ENCODE measurements at regions not wholly inside any gene's neighbourhood (a gene's known extent, or its start where the extent isn't known, plus 50 kb on each side); places are given as distances from the start of the nearest gene placed in this dataset.

DNA sequence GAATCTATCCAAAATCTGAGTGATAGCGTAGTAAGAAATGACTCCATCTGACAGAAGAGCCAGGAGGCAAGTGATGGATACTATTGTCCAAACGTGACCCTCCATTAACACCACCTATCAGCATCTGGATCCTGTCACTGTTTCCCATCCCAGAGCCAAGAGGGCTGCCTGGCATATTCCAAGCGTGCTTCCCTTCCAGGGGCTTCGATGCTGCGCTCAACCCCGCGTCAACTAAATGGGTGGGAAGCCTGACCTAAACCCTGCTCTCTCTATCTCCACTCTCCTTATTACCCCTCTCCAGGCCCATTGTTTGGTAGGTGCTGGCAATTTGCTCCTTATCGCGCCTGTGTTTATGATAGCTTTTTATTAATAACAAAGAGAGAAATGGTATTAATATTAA, 83.2 kb downstream of the NR2F2 start:
- H3K9me3 ChIP-seq (ENCODE audit: control insufficient read depth in 2 of 2, low read length in 2 of 2), result no peaks in the 10 kb centered on the region
- peaks cover 63 to 82% of the 10 kb centered on the region in 2 donors for H3K27me3 ChIP-seq (ENCODE audit: control insufficient read depth in 2 of 2, insufficient read depth in 2 of 2, low read length in 2 of 2)
- H3K4me3 ChIP-seq (ENCODE audit: low read length in 2 of 2), result no peak overlapping the region
- H3K4me1 ChIP-seq (ENCODE audit: control insufficient read depth in 2 of 2, insufficient read depth in 2 of 2, low read length in 2 of 2), result peaks cover 0 to 8% of the 10 kb centered on the region in 2 donors
- no peak overlapping the region for H3K27ac ChIP-seq (ENCODE audit: low read depth in 2 of 2, low read length in 2 of 2)
- no peak overlapping the region for H3K9ac ChIP-seq (ENCODE audit: low read depth in 1 of 2, low read length in 2 of 2)
- H3K36me3 ChIP-seq (ENCODE audit: control insufficient read depth in 2 of 2, insufficient read depth in 2 of 2, low read length in 2 of 2), result no peaks in the 10 kb centered on the region

- H3K36me3 ChIP-seq (ENCODE audit: control insufficient read depth in 2 of 2, insufficient read depth in 2 of 2, low read length in 2 of 2), result no peaks in the 10 kb centered on the region
- H3K9ac ChIP-seq (ENCODE audit: low read depth in 1 of 2, low read length in 2 of 2), result no peak overlapping the region
- H3K27ac ChIP-seq (ENCODE audit: low read depth in 2 of 2, low read length in 2 of 2), result no peak overlapping the region
- no peak overlapping the region for H3K4me3 ChIP-seq (ENCODE audit: low read length in 2 of 2)
- H3K9me3 ChIP-seq (ENCODE audit: control insufficient read depth in 2 of 2, low read length in 2 of 2), result no peaks in the 10 kb centered on the region
- peaks cover 62 to 81% of the 10 kb centered on the region in 2 donors for H3K27me3 ChIP-seq (ENCODE audit: control insufficient read depth in 2 of 2, insufficient read depth in 2 of 2, low read length in 2 of 2)
- no peaks in the 10 kb centered on the region for H3K4me1 ChIP-seq (ENCODE audit: control insufficient read depth in 2 of 2, insufficient read depth in 2 of 2, low read length in 2 of 2)
Measured at GRCh38 chr15:96414875-96415274, 84.4 kb downstream of the NR2F2 start.

DNA sequence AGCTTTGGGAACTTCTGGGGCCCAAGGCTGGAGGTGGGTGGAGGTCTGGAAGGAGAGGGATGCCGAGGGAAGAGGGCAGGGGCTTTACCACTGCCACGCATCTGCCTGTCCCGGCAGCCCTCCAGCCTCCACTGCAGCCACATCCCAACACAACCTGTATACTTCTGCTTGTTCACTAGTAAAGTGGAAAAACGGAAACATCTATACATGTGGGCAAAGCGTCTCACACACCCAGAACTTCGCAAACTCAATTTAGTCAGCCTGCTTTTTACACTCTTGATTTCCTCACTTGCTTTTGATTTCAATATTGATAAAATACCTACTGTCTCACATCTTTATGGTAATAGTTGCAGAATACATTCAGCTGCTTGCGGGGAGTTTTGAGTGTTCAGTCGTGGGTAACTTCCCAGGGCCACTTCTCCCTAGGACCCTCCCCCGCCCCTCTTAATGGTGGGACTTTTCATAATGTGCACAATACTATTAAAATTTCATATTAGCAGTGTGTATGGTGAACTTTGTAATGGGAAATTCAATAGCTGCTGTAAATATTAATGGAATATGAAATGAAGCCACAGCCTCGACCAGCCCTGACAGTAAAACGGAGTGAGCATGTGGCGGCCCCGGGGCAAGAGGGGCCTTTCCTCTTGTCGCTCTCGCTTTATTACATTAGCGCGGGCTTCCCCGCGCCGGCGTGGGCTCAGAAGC, 85.2 kb downstream of the NR2F2 start:
- H3K27ac ChIP-seq (ENCODE audit: low read depth in 2 of 2, low read length in 2 of 2), result no peak overlapping the region
- H3K36me3 ChIP-seq (ENCODE audit: control insufficient read depth in 2 of 2, insufficient read depth in 2 of 2, low read length in 2 of 2), result no peaks in the 10 kb centered on the region
- H3K4me1 ChIP-seq (ENCODE audit: control insufficient read depth in 2 of 2, insufficient read depth in 2 of 2, low read length in 2 of 2), result no peaks in the 10 kb centered on the region
- H3K9me3 ChIP-seq (ENCODE audit: control insufficient read depth in 2 of 2, low read length in 2 of 2), result no peaks in the 10 kb centered on the region
- no peak overlapping the region for H3K4me3 ChIP-seq (ENCODE audit: low read length in 2 of 2)
- H3K9ac ChIP-seq (ENCODE audit: low read depth in 1 of 2, low read length in 2 of 2), result no peak overlapping the region
- peaks cover 56 to 81% of the 10 kb centered on the region in 2 donors for H3K27me3 ChIP-seq (ENCODE audit: control insufficient read depth in 2 of 2, insufficient read depth in 2 of 2, low read length in 2 of 2)

- Histone ChIP-seq H3K36me3 (ENCODE audit: control insufficient read depth in 2 of 2, insufficient read depth in 2 of 2, low read length in 2 of 2) (no peaks in the 10 kb centered on the region), H3K27me3 (ENCODE audit: control insufficient read depth in 2 of 2, insufficient read depth in 2 of 2, low read length in 2 of 2) (peaks cover 57 to 80% of the 10 kb centered on the region in 2 donors), H3K27ac (ENCODE audit: low read depth in 2 of 2, low read length in 2 of 2) (no peak overlapping the region), H3K4me3 (ENCODE audit: low read length in 2 of 2) (no peak overlapping the region), H3K9ac (ENCODE audit: low read depth in 1 of 2, low read length in 2 of 2) (no peak overlapping the region), H3K4me1 (ENCODE audit: control insufficient read depth in 2 of 2, insufficient read depth in 2 of 2, low read length in 2 of 2) (no peaks in the 10 kb centered on the region), H3K9me3 (ENCODE audit: control insufficient read depth in 2 of 2, low read length in 2 of 2) (no peaks in the 10 kb centered on the region)
Measured at GRCh38 chr15:96416218-96416933, 85.9 kb downstream of the NR2F2 start.

- peaks cover 54 to 79% of the 10 kb centered on the region in 2 donors for H3K27me3 ChIP-seq (ENCODE audit: control insufficient read depth in 2 of 2, insufficient read depth in 2 of 2, low read length in 2 of 2)
- no peaks in the 10 kb centered on the region for H3K9me3 ChIP-seq (ENCODE audit: control insufficient read depth in 2 of 2, low read length in 2 of 2)
- no peak overlapping the region for H3K4me3 ChIP-seq (ENCODE audit: low read length in 2 of 2)
- no peaks in the 10 kb centered on the region for H3K36me3 ChIP-seq (ENCODE audit: control insufficient read depth in 2 of 2, insufficient read depth in 2 of 2, low read length in 2 of 2)
- no peak overlapping the region for H3K9ac ChIP-seq (ENCODE audit: low read depth in 1 of 2, low read length in 2 of 2)
- no peaks in the 10 kb centered on the region for H3K4me1 ChIP-seq (ENCODE audit: control insufficient read depth in 2 of 2, insufficient read depth in 2 of 2, low read length in 2 of 2)
- H3K27ac ChIP-seq (ENCODE audit: low read depth in 2 of 2, low read length in 2 of 2), result no peak overlapping the region
Measured at GRCh38 chr15:96416934-96417759, 86.6 kb downstream of the NR2F2 start.

DNA sequence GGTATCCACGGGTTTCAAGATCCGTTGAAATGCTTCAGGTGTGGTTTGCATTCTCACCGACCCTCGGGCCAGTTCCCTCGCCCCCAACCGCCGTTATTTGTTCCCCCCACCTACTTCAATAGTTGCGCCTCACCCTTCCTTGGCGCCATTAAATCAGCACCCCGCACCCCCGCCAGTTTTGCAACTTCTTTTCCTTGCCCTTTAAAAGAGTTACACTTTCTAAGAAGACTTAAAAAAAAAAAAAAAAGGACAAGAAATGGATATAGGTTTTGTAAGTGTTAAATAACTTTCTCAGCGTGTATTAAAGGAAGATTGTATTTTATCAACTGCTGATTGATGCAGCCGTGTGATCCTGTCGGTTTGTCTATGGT, 87.2 kb downstream of the NR2F2 start:
- Histone ChIP-seq H3K4me1 (ENCODE audit: control insufficient read depth in 2 of 2, insufficient read depth in 2 of 2, low read length in 2 of 2) (no peaks in the 10 kb centered on the region), H3K36me3 (ENCODE audit: control insufficient read depth in 2 of 2, insufficient read depth in 2 of 2, low read length in 2 of 2) (no peaks in the 10 kb centered on the region), H3K27ac (ENCODE audit: low read depth in 2 of 2, low read length in 2 of 2) (no peak overlapping the region), H3K9me3 (ENCODE audit: control insufficient read depth in 2 of 2, low read length in 2 of 2) (no peaks in the 10 kb centered on the region), H3K4me3 (ENCODE audit: low read length in 2 of 2) (no peak overlapping the region), H3K9ac (ENCODE audit: low read depth in 1 of 2, low read length in 2 of 2) (no peak overlapping the region), H3K27me3 (ENCODE audit: control insufficient read depth in 2 of 2, insufficient read depth in 2 of 2, low read length in 2 of 2) (peaks cover 58 to 81% of the 10 kb centered on the region in 2 donors)

DNA sequence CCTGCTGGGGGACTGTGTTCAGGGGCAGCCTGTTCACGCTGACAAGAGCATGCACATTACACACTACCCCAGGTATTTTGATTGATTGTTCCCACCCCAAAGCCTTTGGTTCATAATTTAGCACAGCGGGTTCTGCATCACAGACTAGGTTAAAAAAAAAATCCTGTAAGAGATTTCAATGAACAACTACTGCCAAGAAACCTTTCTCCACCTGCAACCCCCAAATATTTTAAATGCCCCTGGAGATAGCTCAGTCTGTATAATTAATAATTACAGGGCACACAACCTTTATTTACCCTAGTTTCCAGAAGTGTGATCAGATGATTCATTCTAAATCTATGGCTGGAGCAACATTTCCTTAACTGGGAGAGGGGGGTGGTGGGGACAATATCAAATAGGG, 87.6 kb downstream of the NR2F2 start:
- Histone ChIP-seq H3K9me3 (ENCODE audit: control insufficient read depth in 2 of 2, low read length in 2 of 2) (no peaks in the 10 kb centered on the region), H3K4me3 (ENCODE audit: low read length in 2 of 2) (no peak overlapping the region), H3K4me1 (ENCODE audit: control insufficient read depth in 2 of 2, insufficient read depth in 2 of 2, low read length in 2 of 2) (no peaks in the 10 kb centered on the region), H3K27me3 (ENCODE audit: control insufficient read depth in 2 of 2, insufficient read depth in 2 of 2, low read length in 2 of 2) (peaks cover 58 to 77% of the 10 kb centered on the region in 2 donors), H3K36me3 (ENCODE audit: control insufficient read depth in 2 of 2, insufficient read depth in 2 of 2, low read length in 2 of 2) (no peaks in the 10 kb centered on the region), H3K9ac (ENCODE audit: low read depth in 1 of 2, low read length in 2 of 2) (no peak overlapping the region), H3K27ac (ENCODE audit: low read depth in 2 of 2, low read length in 2 of 2) (no peak overlapping the region)

DNA sequence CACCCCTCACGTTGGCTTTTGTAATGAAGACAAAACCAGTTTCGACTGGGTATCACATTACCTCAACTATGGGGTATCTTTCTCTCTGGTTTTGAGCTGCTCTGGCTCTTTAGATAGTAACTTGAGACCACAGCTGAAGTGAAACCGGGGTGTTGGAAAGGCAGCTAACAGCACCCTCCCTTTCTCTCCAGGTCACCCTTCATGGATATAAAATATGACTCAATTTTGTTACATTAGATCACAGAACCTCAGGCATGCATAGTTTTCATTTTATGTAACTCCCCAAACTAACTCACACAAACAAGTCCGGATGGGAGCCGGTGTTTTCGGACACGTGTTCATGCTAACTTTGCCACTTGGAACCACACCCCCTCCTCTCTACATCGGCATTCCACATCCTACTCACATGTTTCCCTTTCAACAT, 90.7 kb downstream of the NR2F2 start:
- Histone ChIP-seq H3K9me3 (ENCODE audit: control insufficient read depth in 2 of 2, low read length in 2 of 2) (no peaks in the 10 kb centered on the region), H3K4me3 (ENCODE audit: low read length in 2 of 2) (no peak overlapping the region), H3K27ac (ENCODE audit: low read depth in 2 of 2, low read length in 2 of 2) (no peak overlapping the region), H3K4me1 (ENCODE audit: control insufficient read depth in 2 of 2, insufficient read depth in 2 of 2, low read length in 2 of 2) (no peaks in the 10 kb centered on the region), H3K27me3 (ENCODE audit: control insufficient read depth in 2 of 2, insufficient read depth in 2 of 2, low read length in 2 of 2) (peaks cover 35 to 55% of the 10 kb centered on the region in 2 donors), H3K9ac (ENCODE audit: low read depth in 1 of 2, low read length in 2 of 2) (no peak overlapping the region), H3K36me3 (ENCODE audit: control insufficient read depth in 2 of 2, insufficient read depth in 2 of 2, low read length in 2 of 2) (no peaks in the 10 kb centered on the region)

GRCh38 chr15:96422125-96422524, 91.6 kb downstream of the NR2F2 start:
- Histone ChIP-seq H3K4me1 (ENCODE audit: control insufficient read depth in 2 of 2, insufficient read depth in 2 of 2, low read length in 2 of 2) (no peaks in the 10 kb centered on the region), H3K9me3 (ENCODE audit: control insufficient read depth in 2 of 2, low read length in 2 of 2) (no peaks in the 10 kb centered on the region), H3K4me3 (ENCODE audit: low read length in 2 of 2) (no peak overlapping the region), H3K27me3 (ENCODE audit: control insufficient read depth in 2 of 2, insufficient read depth in 2 of 2, low read length in 2 of 2) (peaks cover 34 to 46% of the 10 kb centered on the region in 2 donors), H3K27ac (ENCODE audit: low read depth in 2 of 2, low read length in 2 of 2) (no peak overlapping the region), H3K36me3 (ENCODE audit: control insufficient read depth in 2 of 2, insufficient read depth in 2 of 2, low read length in 2 of 2) (no peaks in the 10 kb centered on the region), H3K9ac (ENCODE audit: low read depth in 1 of 2, low read length in 2 of 2) (no peak overlapping the region)

DNA sequence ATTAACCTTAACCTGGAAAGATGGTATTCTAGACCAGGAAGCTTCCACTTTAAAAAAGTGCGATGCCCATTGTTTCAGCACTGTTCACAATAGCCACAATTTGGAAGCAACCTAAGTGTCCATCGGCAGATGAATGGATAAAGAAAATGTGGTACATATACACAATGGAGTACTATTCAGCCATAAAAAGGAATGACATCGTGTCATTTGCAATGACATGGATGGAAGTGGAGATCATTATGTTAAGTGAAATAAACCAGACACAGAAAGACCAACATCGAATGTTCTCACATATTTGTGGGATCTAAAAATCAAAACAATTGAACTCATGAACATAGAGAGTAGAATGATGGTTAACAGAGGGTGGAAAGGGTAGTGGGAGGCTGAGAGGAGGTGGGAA, 94.2 kb downstream of the NR2F2 start:
- no peaks in the 10 kb centered on the region for H3K36me3 ChIP-seq (ENCODE audit: control insufficient read depth in 2 of 2, insufficient read depth in 2 of 2, low read length in 2 of 2)
- no peak overlapping the region for H3K9ac ChIP-seq (ENCODE audit: low read depth in 1 of 2, low read length in 2 of 2)
- H3K27ac ChIP-seq (ENCODE audit: low read depth in 2 of 2, low read length in 2 of 2), result no peak overlapping the region
- no peak overlapping the region for H3K4me3 ChIP-seq (ENCODE audit: low read length in 2 of 2)
- H3K27me3 ChIP-seq (ENCODE audit: control insufficient read depth in 2 of 2, insufficient read depth in 2 of 2, low read length in 2 of 2), result peaks cover 15 to 29% of the 10 kb centered on the region in 2 donors
- H3K4me1 ChIP-seq (ENCODE audit: control insufficient read depth in 2 of 2, insufficient read depth in 2 of 2, low read length in 2 of 2), result no peaks in the 10 kb centered on the region
- H3K9me3 ChIP-seq (ENCODE audit: control insufficient read depth in 2 of 2, low read length in 2 of 2), result no peaks in the 10 kb centered on the region
